Spleen (tissue), 7 donors: ENCODE measurements at regions not wholly inside any gene's neighbourhood (a gene's known extent, or its start where the extent isn't known, plus 50 kb on each side); places are given as distances from the start of the nearest gene placed in this dataset.

ENCODE experiments used
- CTCF ChIP-seq, 11 experiments: fragments of 200-600 bp in 7 of 11; fragments of 450-650 bp in 4 of 11; sonication (generic) in 4 of 11; IDR thresholded peaks in 8 of 11; conservative IDR thresholded peaks in 3 of 11; 1 replicate in 7 of 11; 2 replicates in 4 of 11; pipeline versions ENCODE4 v1.4.0 to v1.8.0; 2016 to 2021; ENCODE audit warnings: antibody characterized with exemption in 11 of 11, inconsistent platforms in 4 of 11, mild to moderate bottlenecking in 1 of 11
- POLR2A ChIP-seq, 3 donors: fragments of 450-650 bp; IDR thresholded peaks; one replicate each; pipeline ENCODE4 v1.5.1; 2017; ENCODE audit warnings: antibody characterized with exemption in 3 of 3, mild to moderate bottlenecking in 1 of 3
- donor health status: DM: no; HTN: no; CAD: no; lungs with moderate emphysema.
- donor health status: DM: no; HTN: no; CAD: no.
- donor health status: DM: no; HTN: no; CAD: no.

GRCh38 chr13:80524447-80525215 lies 183.7 kb upstream of the SPRY2 start:
- TF ChIP-seq CTCF (IDR thresholded peaks at IDR 0.05 in 8 of 11, conservative IDR thresholded peaks at IDR 0.05 in 3 of 11) (no peak), POLR2A (IDR thresholded peaks at IDR 0.05) (no peak)
